SK-N-SH (cell line): ENCODE measurements at regions not wholly inside any gene's neighbourhood (a gene's known extent, or its start where the extent isn't known, plus 50 kb on each side); places are given as distances from the start of the nearest gene placed in this dataset.

Experiments
- CTCF ChIP-seq: fragments of 200-600 bp; sonication (generic); IDR thresholded peaks from 2 replicates; pipeline ENCODE4 v1.6.1; 2017; ENCODE audit warnings: antibody characterized with exemption, mild to moderate bottlenecking, moderate library complexity
- ELF1 ChIP-seq: IDR thresholded peaks from 2 replicates; pipeline ENCODE4 v1.4.0; 2012
- EZH2phosphoT487 ChIP-seq: fragments of 200-600 bp; sonication (generic); IDR thresholded peaks from 2 replicates; pipeline ENCODE4 v1.6.1; 2017; ENCODE audit warnings: low read depth, mixed run types, mild to moderate bottlenecking, antibody characterized with exemption, moderate library complexity, borderline replicate concordance
- FOSL2 ChIP-seq: IDR thresholded peaks from 2 replicates; pipeline ENCODE4 v1.4.0; 2012; ENCODE audit warnings: low read depth, mild to moderate bottlenecking, moderate library complexity, borderline replicate concordance
- GABPA ChIP-seq: IDR thresholded peaks from 2 replicates; pipeline ENCODE4 v1.4.0; 2012; ENCODE audit warnings: low read depth, mild to moderate bottlenecking
- MAX ChIP-seq: IDR thresholded peaks from 2 replicates; pipeline ENCODE4 v1.4.0; 2012; ENCODE audit warnings: low read depth
- POLR2AphosphoS5 ChIP-seq: IDR thresholded peaks from 2 replicates; pipeline ENCODE4 v1.6.1; 2012; ENCODE audit warnings: low read depth, low read length
- RAD21 ChIP-seq: IDR thresholded peaks from 2 replicates; pipeline ENCODE4 v1.6.1; 2012; ENCODE audit warnings: mild to moderate bottlenecking, low read length

DNA sequence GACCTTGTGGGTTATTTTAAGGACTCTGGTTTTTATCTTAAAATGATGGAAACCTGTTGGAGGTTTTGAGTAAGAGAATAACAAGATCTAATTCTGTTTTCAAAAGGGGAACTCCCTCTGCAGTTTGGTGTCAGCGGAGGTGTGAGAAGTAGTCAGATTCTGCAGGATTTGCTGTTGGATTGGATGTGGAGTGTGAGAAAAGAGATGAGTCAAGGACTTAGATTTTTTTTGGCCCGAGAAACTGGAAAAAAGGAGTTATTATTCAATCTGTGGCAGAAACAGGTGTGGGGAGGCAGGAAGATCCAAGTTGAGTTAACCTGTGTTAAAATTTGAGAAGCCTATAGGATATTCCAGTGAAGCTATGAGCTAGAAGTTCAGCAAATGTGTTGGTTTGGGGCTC is 337.2 kb upstream of the FANCL start:
- TF ChIP-seq GABPA: no peak
- no peak for TF ChIP-seq CTCF
- TF ChIP-seq ELF1: no peak
- no peak for TF ChIP-seq POLR2AphosphoS5
- TF ChIP-seq MAX: no peak
- TF ChIP-seq EZH2phosphoT487: no peak
- TF ChIP-seq FOSL2: no peak
- no peak for TF ChIP-seq RAD21
